Endothelial cell of umbilical vein (primary cell): ENCODE measurements at regions not wholly inside any gene's neighbourhood (a gene's known extent, or its start where the extent isn't known, plus 50 kb on each side); places are given as distances from the start of the nearest gene placed in this dataset.

ENCODE experiments used
- BruUV-seq: library from RNA; stranded (reverse); fragments of 400-500 nt; replicated peaks from 2 replicates; lab custom pipeline; 2021; lab: Mats Ljungman, UMichigan
- CTCF ChIA-PET: fragments of 300-600, 350-600 bp; sonication (Branson Sonifier 250); formaldehyde crosslinking; loops from one replicate; lab custom pipeline; 2021; ENCODE audit warnings: antibody characterized with exemption, inconsistent platforms; lab: Charles Lee
- POLR2A ChIA-PET: fragments of 300-600, 350-600 bp; sonication (Branson Sonifier 250); formaldehyde crosslinking; loops from one replicate; lab custom pipeline; 2021; ENCODE audit warnings: antibody characterized with exemption, inconsistent platforms; lab: Charles Lee
- DNase-seq: peaks from one replicate; pipeline ENCODE4 v3.0.0-alpha.2; 2011; ENCODE audit warnings: low read depth, low spot score
- FAIRE-seq: peaks from 2 replicates; lab custom pipeline; 2011; peaks lifted over from hg19 to GRCh38; lab: Jason Lieb, UNC
- H2AFZ ChIP-seq: 2 replicates; pipeline ENCODE4 v1.6.0; 2012; ENCODE audit warnings: low read depth, low read length, control low read depth, inconsistent platforms
- H3K27ac ChIP-seq: 2 replicates; pipeline ENCODE4 v1.5.1; 2011; ENCODE audit warnings: low read depth, mild to moderate bottlenecking, control low read depth, low read length, moderate library complexity; ENCODE audit not compliant: insufficient read depth
- H3K27me3 ChIP-seq, 2 experiments: 2 replicates each; pipeline versions ENCODE4 v1.6.0 to v1.6.1; 2011; ENCODE audit warnings: low read length in 2 of 2, mixed read lengths in 1 of 2; ENCODE audit not compliant: control insufficient read depth in 2 of 2, insufficient read depth in 2 of 2
- H3K36me3 ChIP-seq, 2 experiments: 2 replicates in 1 of 2; 3 replicates in 1 of 2; pipeline ENCODE4 v1.5.1; 2011; ENCODE audit warnings: low read length in 2 of 2, mild to moderate bottlenecking in 1 of 2, moderate library complexity in 1 of 2; ENCODE audit not compliant: control insufficient read depth in 2 of 2, insufficient read depth in 2 of 2; ENCODE audit errors: extremely low read depth in 1 of 2
- H3K4me1 ChIP-seq: 3 replicates; pipeline ENCODE4 v1.5.1; 2011; ENCODE audit warnings: mild to moderate bottlenecking, low read length; ENCODE audit not compliant: control insufficient read depth, insufficient read depth; ENCODE audit errors: extremely low read depth
- H3K4me2 ChIP-seq: 2 replicates; pipeline ENCODE4 v1.6.1; 2011; ENCODE audit warnings: low read length, control low read depth, mixed read lengths; ENCODE audit not compliant: insufficient read depth
- H3K4me3 ChIP-seq, 3 experiments: fragments of 200-600 bp in 1 of 3; sonication (generic), shearing (Covaris generic) in 1 of 3; replicated peaks in 1 of 3; 2 replicates each; pipeline ENCODE4 v1.5.1; 2011 to 2016; ENCODE audit warnings: control low read depth in 3 of 3, low read length in 3 of 3, mild to moderate bottlenecking in 2 of 3, inconsistent platforms in 1 of 3, low read depth in 1 of 3, moderate library complexity in 1 of 3; ENCODE audit not compliant: insufficient read depth in 1 of 3
- H3K79me2 ChIP-seq: 2 replicates; pipeline ENCODE4 v1.6.0; 2012; ENCODE audit warnings: low read length, inconsistent platforms; ENCODE audit not compliant: control insufficient read depth, insufficient read depth
- H3K9ac ChIP-seq: replicated peaks from 2 replicates; pipeline ENCODE3; 2011; ENCODE audit warnings: low read length, control low read depth; ENCODE audit not compliant: insufficient read depth; ENCODE audit errors: extremely low read depth
- H3K9me1 ChIP-seq: replicated peaks from 3 replicates; pipeline ENCODE4 v1.6.0; 2011; ENCODE audit warnings: mild to moderate bottlenecking, low read length; ENCODE audit not compliant: control insufficient read depth, insufficient read depth; ENCODE audit errors: extremely low read depth
- H3K9me3 ChIP-seq: replicated peaks from 2 replicates; pipeline ENCODE4 v1.5.1; 2012; ENCODE audit warnings: low read length, inconsistent platforms; ENCODE audit not compliant: control insufficient read depth, insufficient read depth
- H4K20me1 ChIP-seq: replicated peaks from 2 replicates; pipeline ENCODE3; 2011; ENCODE audit warnings: mild to moderate bottlenecking, low read length; ENCODE audit not compliant: control insufficient read depth, insufficient read depth; ENCODE audit errors: extremely low read depth
- CTCF ChIP-seq, 2 donors: IDR thresholded peaks; 1 replicate in 1 of 2; 2 replicates in 1 of 2; pipeline ENCODE4 v1.5.1; 2011; ENCODE audit warnings: low read length in 2 of 2, mild to moderate bottlenecking in 2 of 2, moderate library complexity in 2 of 2, control low read depth in 1 of 2, inconsistent platforms in 1 of 2, low read depth in 1 of 2; ENCODE audit not compliant: insufficient read depth in 1 of 2; ENCODE audit errors: extremely low read depth in 1 of 2
- GATA2 ChIP-seq: IDR thresholded peaks from 2 replicates; pipeline ENCODE4 v1.7.0; 2011; ENCODE audit warnings: low read depth, mild to moderate bottlenecking, moderate library complexity, mixed read lengths, low read length; ENCODE audit not compliant: insufficient read length, insufficient read depth
- JUN ChIP-seq: IDR thresholded peaks from 2 replicates; pipeline ENCODE4 v1.6.1; 2011; ENCODE audit warnings: borderline replicate concordance, low read depth; ENCODE audit not compliant: insufficient read length, insufficient read depth
- POLR2A ChIP-seq: IDR thresholded peaks from 2 replicates; pipeline ENCODE4 v1.6.1; 2012; ENCODE audit warnings: low read depth, mild to moderate bottlenecking, control low read depth, low read length
- dilution Hi-C: fragments of 300-500 bp; cut with MboI; formaldehyde crosslinking; loops from one replicate; pipeline ENCODE4 v1.15.0; 2019; ENCODE audit warnings: low sequenced_read_pairs; ENCODE audit not compliant: extremely low pct_ligation_motif_present
- intact Hi-C: fragments of 100-400 bp; cut with micrococcal nuclease; formaldehyde crosslinking; loops from one replicate; pipeline ENCODE4 v1.10.0; 2022

DNA sequence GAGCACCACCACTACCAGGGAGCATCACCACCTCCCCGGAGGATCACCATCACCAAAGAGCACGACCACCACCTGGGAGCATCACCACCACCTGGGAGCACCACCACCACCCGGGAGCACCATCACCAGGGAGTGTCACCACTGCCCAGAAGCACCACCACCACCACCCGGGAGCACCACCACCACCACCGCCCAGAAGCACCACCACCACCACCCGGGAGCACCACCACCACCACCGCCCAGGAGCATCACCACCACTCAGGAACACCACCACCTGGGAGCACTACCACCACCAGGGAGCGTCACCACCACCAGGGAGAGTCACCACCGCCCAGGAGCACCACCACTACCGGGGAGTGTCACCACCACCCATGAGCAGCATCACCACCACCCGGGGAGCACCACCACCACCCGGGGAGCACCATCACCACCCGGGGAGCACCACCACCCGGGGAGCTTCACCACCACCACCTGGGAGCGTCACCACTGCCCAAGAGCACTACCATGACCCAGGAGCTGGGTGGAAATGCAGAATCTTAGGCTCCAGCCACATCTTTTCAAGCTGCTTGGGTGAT is 237.3 kb downstream of the SOD2 start:
- CTCF ChIA-PET = no interaction called here
- intact Hi-C loops = no loop called here

More for the DNA sequence above, 237.3 kb downstream of the SOD2 start:
- no TSS peak for BruUV-seq
- H3K4me2 ChIP-seq = no peak overlapping the region
- H3K4me1 ChIP-seq = no peaks in the 10 kb centered on the region
- DNase-seq (no peak), FAIRE-seq (no peak)
- no peak overlapping the region for H3K4me3 ChIP-seq
- H3K9me1 ChIP-seq = no peaks in the 10 kb centered on the region
- no peak overlapping the region for H3K27ac ChIP-seq
- no peaks in the 10 kb centered on the region for H3K36me3 ChIP-seq
- dilution Hi-C loops = no loop called here
- no peak overlapping the region for H2AFZ ChIP-seq
- no peaks in the 10 kb centered on the region for H3K27me3 ChIP-seq
- TF ChIP-seq GATA2 (no peak), POLR2A (no peak), JUN (no peak), CTCF (IDR thresholded peaks at IDR 0.05; ENCODE audit: extremely low read depth in 1 of 2, insufficient read depth in 1 of 2, low read depth in 1 of 2, low read length in 2 of 2) (no peak)
- H3K9ac ChIP-seq = no peak overlapping the region
- no peaks in the 10 kb centered on the region for H3K79me2 ChIP-seq
- no peaks in the 10 kb centered on the region for H4K20me1 ChIP-seq
- peaks cover 7% of the 10 kb centered on the region for H3K9me3 ChIP-seq
- POLR2A ChIA-PET = no interaction called here
